ENCODE measurements at regions not wholly inside any gene's neighbourhood (a gene's known extent, or its start where the extent isn't known, plus 50 kb on each side); places are given as distances from the start of the nearest gene placed in this dataset.

GRCh38 chr11:91935120-91935519 lies 289.5 kb upstream of the FAT3 start:
- WGBS, 2 donors (ENCODE audit: low coverage in 1 of 2), result 96 to 97% methylated on average over 3 of the region's 3 CpGs
- H3K36me3 ChIP-seq, result no peaks in the 10 kb centered on the region
- peaks cover 0 to 4% (median 0%) of the 10 kb centered on the region in 3 donors for H3K4me1 ChIP-seq
- ATAC-seq, result no peak
- no peaks in the 10 kb centered on the region for H3K27me3 ChIP-seq
- H3K9me3 ChIP-seq, result no peaks in the 10 kb centered on the region
- H3K4me3 ChIP-seq, result no peak overlapping the region
- TF ChIP-seq POLR2AphosphoS5 (IDR thresholded peaks at IDR 0.05) (no peak), POLR2A (IDR thresholded peaks at IDR 0.05) (no peak), CTCF (IDR thresholded peaks at IDR 0.05) (no peak), EP300 (IDR thresholded peaks at IDR 0.05) (no peak)
- no peak overlapping the region for H3K27ac ChIP-seq

- Histone ChIP-seq H3K27ac (no peak overlapping the region), H3K4me3 (no peak overlapping the region), H3K36me3 (no peaks in the 10 kb centered on the region), H3K9me3 (no peaks in the 10 kb centered on the region), H3K4me1 (peaks cover 0 to 13% (median 0%) of the 10 kb centered on the region in 3 donors), H3K27me3 (no peaks in the 10 kb centered on the region)
- WGBS, 2 donors (ENCODE audit: low coverage in 1 of 2), result 53 to 61% methylated on average over 6 of the region's 11 CpGs
- ATAC-seq, result no peak
- no peak for TF ChIP-seq EP300 (IDR thresholded peaks at IDR 0.05)
Measured at GRCh38 chr11:91932151-91932821, 292.3 kb upstream of the FAT3 start.

- Histone ChIP-seq H3K4me1 (peaks cover 0 to 23% (median 0%) of the 10 kb centered on the region in 3 donors), H3K27me3 (no peaks in the 10 kb centered on the region), H3K9me3 (no peaks in the 10 kb centered on the region), H3K36me3 (no peaks in the 10 kb centered on the region), H3K27ac (peak overlapping the region in 2 of 4 donors; percentile 5 to 31), H3K4me3 (no peak overlapping the region)
- no peak for ATAC-seq
- TF ChIP-seq CTCF (IDR thresholded peaks at IDR 0.05) (no peak), POLR2AphosphoS5 (IDR thresholded peaks at IDR 0.05) (no peak), EP300 (IDR thresholded peaks at IDR 0.05) (no peak), POLR2A (IDR thresholded peaks at IDR 0.05) (no peak)
- 69% methylated on average over 2 of the region's 2 CpGs; no CpG with 5 or more reads in 1 of the 2 donors for WGBS, 2 donors (ENCODE audit: low coverage in 1 of 2)
Measured at GRCh38 chr11:91927448-91927847, 297.2 kb upstream of the FAT3 start.

GRCh38 chr11:91926965-91927364 lies 297.7 kb upstream of the FAT3 start:
- no peaks in the 10 kb centered on the region for H3K36me3 ChIP-seq
- TF ChIP-seq POLR2A (IDR thresholded peaks at IDR 0.05) (no peak), EP300 (IDR thresholded peaks at IDR 0.05) (no peak), CTCF (IDR thresholded peaks at IDR 0.05) (no peak), POLR2AphosphoS5 (IDR thresholded peaks at IDR 0.05) (peak; percentile 69)
- H3K4me1 ChIP-seq, result peaks cover 0 to 18% (median 0%) of the 10 kb centered on the region in 3 donors
- no peaks in the 10 kb centered on the region for H3K27me3 ChIP-seq
- H3K9me3 ChIP-seq, result no peaks in the 10 kb centered on the region
- 25 to 33% methylated on average over 1 of the region's 1 CpG for WGBS, 2 donors (ENCODE audit: low coverage in 1 of 2)
- peak; percentile 71 for ATAC-seq
- peak overlapping the region in 2 of 4 donors; percentile 5 to 31 for H3K27ac ChIP-seq
- no peak overlapping the region for H3K4me3 ChIP-seq

- TF ChIP-seq EP300 (IDR thresholded peaks at IDR 0.05), result no peak
- no peak for TF ChIP-seq CTCF (IDR thresholded peaks at IDR 0.05)
- TF ChIP-seq POLR2AphosphoS5 (IDR thresholded peaks at IDR 0.05), result no peak
- TF ChIP-seq POLR2A (IDR thresholded peaks at IDR 0.05), result no peak
- Histone ChIP-seq H3K4me1 (peaks cover 0 to 16% (median 0%) of the 10 kb centered on the region in 3 donors), H3K27ac (no peak overlapping the region), H3K27me3 (no peaks in the 10 kb centered on the region), H3K9me3 (no peaks in the 10 kb centered on the region), H3K4me3 (no peak overlapping the region), H3K36me3 (no peaks in the 10 kb centered on the region)
- WGBS, 2 donors (ENCODE audit: low coverage in 1 of 2), result no CpG with 5 or more reads among the region's 1 CpG
- ATAC-seq, result no peak
Measured at GRCh38 chr11:91922846-91923245, 301.8 kb upstream of the FAT3 start.
